ENCODE measurements at regions not wholly inside any gene's neighbourhood (a gene's known extent, or its start where the extent isn't known, plus 50 kb on each side); places are given as distances from the start of the nearest gene placed in this dataset.

- intact Hi-C loops (cut with micrococcal nuclease) = no loop called here
- H3K27ac Mint-ChIP-seq = peak overlapping the region; percentile 64
- H3K27me3 Mint-ChIP-seq = peaks cover 5% of the 10 kb centered on the region
These were observed 222.7 kb downstream of the ANKRD60 start for GRCh38 chr20:58005581-58006345.

GRCh38 chr20:58004900-58005299, 223.6 kb downstream of the ANKRD60 start:
- Mint-ChIP-seq H3K27ac (peak overlapping the region; percentile 64), H3K9me3 (no peaks in the 10 kb centered on the region), H3K4me3 (no peak overlapping the region), H3K4me1 (ENCODE audit: low read depth) (peaks cover 53% of the 10 kb centered on the region), H3K36me3 (ENCODE audit: low read depth) (no peaks in the 10 kb centered on the region), H3K27me3 (peaks cover 5% of the 10 kb centered on the region)
- intact Hi-C loops (cut with micrococcal nuclease) = no loop called here

More at GRCh38 chr20:58005581-58006345, 222.7 kb downstream of the ANKRD60 start:
- Mint-ChIP-seq H3K4me3 (no peak overlapping the region), H3K36me3 (ENCODE audit: low read depth) (no peaks in the 10 kb centered on the region), H3K4me1 (ENCODE audit: low read depth) (peaks cover 51% of the 10 kb centered on the region), H3K9me3 (no peaks in the 10 kb centered on the region)

- Mint-ChIP-seq H3K27me3 (peaks cover 5% of the 10 kb centered on the region), H3K4me3 (no peak overlapping the region), H3K9me3 (no peaks in the 10 kb centered on the region), H3K36me3 (ENCODE audit: low read depth) (no peaks in the 10 kb centered on the region), H3K4me1 (ENCODE audit: low read depth) (peaks cover 56% of the 10 kb centered on the region), H3K27ac (peak overlapping the region; percentile 37)
- intact Hi-C loops (cut with micrococcal nuclease) = no loop called here
These were observed 224.3 kb downstream of the ANKRD60 start for GRCh38 chr20:58004146-58004545.

DNA sequence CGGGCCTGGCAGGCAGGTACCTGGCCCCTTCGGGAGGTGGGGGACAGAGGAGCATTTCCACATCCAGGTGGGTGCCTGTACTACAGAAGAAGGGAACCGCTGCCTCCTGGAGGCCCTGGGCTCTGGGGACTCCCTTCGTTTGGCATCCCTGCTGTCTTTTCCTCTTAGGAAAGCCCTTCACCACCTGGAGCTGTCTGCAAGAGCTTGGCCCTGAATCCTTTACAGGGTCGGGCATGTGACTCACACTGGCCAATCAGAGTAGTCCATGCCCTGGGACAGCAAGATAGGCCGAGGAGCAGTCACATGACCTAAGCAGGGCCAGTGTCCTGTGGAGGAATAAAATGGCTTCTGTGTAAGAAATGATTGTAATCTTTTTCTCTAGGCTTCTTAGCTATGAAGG, 224.9 kb downstream of the ANKRD60 start:
- peaks cover 5% of the 10 kb centered on the region for H3K27me3 Mint-ChIP-seq
- no peaks in the 10 kb centered on the region for H3K36me3 Mint-ChIP-seq (ENCODE audit: low read depth)
- H3K4me1 Mint-ChIP-seq (ENCODE audit: low read depth) = peaks cover 63% of the 10 kb centered on the region

GRCh38 chr20:58002901-58003300, 225.6 kb downstream of the ANKRD60 start:
- Mint-ChIP-seq H3K27ac (no peak overlapping the region), H3K9me3 (no peaks in the 10 kb centered on the region), H3K4me1 (ENCODE audit: low read depth) (peaks cover 69% of the 10 kb centered on the region), H3K27me3 (peaks cover 5% of the 10 kb centered on the region), H3K36me3 (ENCODE audit: low read depth) (no peaks in the 10 kb centered on the region), H3K4me3 (no peak overlapping the region)
- intact Hi-C loops (cut with micrococcal nuclease) = no loop called here

More for the DNA sequence above, 224.9 kb downstream of the ANKRD60 start:
- Mint-ChIP-seq H3K27ac (peak overlapping the region; percentile 37), H3K9me3 (no peaks in the 10 kb centered on the region), H3K4me3 (no peak overlapping the region)
- intact Hi-C loops (cut with micrococcal nuclease) = no loop called here

DNA sequence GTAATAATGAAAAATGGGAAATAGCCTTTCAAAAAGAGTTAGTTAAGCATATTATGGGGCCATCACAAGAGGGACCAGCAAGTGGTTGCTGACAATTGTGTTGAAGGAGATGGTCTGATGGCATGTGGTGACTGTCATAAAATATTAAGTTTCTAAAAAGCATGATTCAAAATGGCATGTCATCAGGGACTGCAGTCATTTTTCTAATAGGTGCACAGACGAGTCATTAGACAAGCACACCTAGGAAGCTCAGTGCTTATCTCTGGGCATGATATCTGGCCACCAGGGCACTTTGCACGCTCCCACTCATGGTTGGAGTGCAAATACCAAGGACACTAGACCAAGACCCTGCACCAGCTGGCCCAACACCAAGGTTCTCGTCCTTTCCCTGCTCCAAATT, 226.5 kb downstream of the ANKRD60 start:
- Mint-ChIP-seq H3K27ac (no peak overlapping the region), H3K36me3 (ENCODE audit: low read depth) (no peaks in the 10 kb centered on the region), H3K9me3 (no peaks in the 10 kb centered on the region), H3K27me3 (peaks cover 6% of the 10 kb centered on the region), H3K4me1 (ENCODE audit: low read depth) (peaks cover 69% of the 10 kb centered on the region), H3K4me3 (no peak overlapping the region)
- intact Hi-C loops (cut with micrococcal nuclease) = no loop called here

DNA sequence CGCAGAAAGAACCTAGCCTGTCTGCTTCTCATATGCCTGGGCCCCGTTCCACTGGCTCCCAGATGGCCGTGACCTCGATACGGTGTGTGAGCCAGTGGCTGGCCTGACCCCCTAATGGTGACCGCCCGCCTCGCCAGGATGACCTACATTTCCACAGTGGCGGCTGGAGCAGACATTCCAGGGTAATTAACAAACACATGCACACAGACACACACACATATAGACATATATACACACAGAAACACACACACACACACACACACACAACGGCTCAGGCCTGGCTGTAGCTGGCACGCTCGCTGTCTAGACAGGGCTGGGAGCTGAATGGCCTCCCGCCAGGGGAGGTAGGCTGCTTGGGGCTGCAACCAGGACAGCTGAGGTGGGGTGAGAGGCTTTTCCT, 227.1 kb downstream of the ANKRD60 start:
- no peak overlapping the region for H3K27ac Mint-ChIP-seq
- no peaks in the 10 kb centered on the region for H3K36me3 Mint-ChIP-seq (ENCODE audit: low read depth)
- H3K9me3 Mint-ChIP-seq = no peaks in the 10 kb centered on the region
- intact Hi-C loops (cut with micrococcal nuclease) = no loop called here
- H3K4me1 Mint-ChIP-seq (ENCODE audit: low read depth) = peaks cover 69% of the 10 kb centered on the region
- H3K4me3 Mint-ChIP-seq = no peak overlapping the region
- peaks cover 5% of the 10 kb centered on the region for H3K27me3 Mint-ChIP-seq

- no peaks in the 10 kb centered on the region for H3K36me3 Mint-ChIP-seq (ENCODE audit: low read depth)
- no peaks in the 10 kb centered on the region for H3K9me3 Mint-ChIP-seq
- H3K27ac Mint-ChIP-seq = peak overlapping the region; percentile 87
- H3K4me1 Mint-ChIP-seq (ENCODE audit: low read depth) = peaks cover 69% of the 10 kb centered on the region
- intact Hi-C loops (cut with micrococcal nuclease) = no loop called here
- H3K4me3 Mint-ChIP-seq = no peak overlapping the region
- H3K27me3 Mint-ChIP-seq = peaks cover 5% of the 10 kb centered on the region
These were observed 227.6 kb downstream of the ANKRD60 start for GRCh38 chr20:58000861-58001260.

DNA sequence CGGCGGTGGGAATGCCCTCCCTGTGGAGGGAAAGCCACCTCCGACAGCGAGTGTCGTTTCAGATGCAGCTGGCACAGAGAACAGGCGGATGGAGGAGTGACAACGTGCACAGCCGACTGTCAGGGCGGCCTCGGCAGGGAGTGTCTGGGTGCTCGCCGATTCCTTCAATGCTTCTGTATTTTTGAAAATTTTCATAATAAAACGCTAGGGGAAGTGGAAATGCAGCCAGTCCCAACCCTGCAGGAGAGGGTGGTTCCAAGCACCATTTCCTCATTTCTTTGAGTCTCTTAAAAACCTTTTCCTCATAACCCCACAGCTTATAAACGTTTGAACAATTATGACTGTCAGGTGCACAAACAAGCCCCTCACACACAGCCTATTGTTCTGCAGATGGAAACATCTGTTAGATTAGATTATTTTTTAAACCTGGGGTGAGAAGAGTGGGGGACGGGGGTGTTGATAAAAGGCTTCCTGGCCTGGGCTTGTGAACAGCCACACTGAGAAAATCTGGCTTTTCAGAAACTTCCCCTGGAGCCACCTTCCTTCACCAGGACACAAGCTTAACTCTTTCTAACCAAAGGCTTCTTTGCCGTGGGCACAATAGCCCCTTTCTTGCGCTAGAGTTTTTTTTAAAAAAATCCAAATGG, 228.9 kb downstream of the ANKRD60 start:
- Mint-ChIP-seq H3K27me3 (peaks cover 3% of the 10 kb centered on the region), H3K27ac (peak overlapping the region; percentile 87), H3K36me3 (ENCODE audit: low read depth) (no peaks in the 10 kb centered on the region), H3K9me3 (no peaks in the 10 kb centered on the region), H3K4me1 (ENCODE audit: low read depth) (peaks cover 63% of the 10 kb centered on the region), H3K4me3 (peak overlapping the region; percentile 46)
- intact Hi-C loops (cut with micrococcal nuclease) = no loop called here

DNA sequence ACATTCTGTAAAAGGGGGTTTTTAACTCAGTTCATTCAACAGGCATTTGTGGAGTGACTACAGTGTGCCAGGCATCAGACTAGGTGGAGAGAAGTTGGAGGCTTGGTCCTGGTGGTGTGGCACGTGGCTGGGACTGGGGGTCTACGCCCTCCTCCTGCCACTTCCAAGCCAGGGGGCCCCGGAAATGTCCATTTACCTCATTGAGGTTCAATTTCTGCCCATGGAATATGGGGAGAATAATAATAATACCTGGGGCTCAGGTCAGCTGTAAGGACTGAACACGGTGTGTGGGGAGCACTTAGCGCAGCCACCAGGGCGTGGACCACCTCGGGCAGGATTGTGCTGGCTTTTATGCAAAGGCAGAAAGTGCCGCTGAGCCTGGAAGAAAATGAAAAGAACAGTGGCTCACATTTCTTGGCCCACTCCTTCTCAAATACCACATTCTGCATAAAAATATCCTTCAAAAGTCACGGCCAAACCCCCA, 229.4 kb downstream of the ANKRD60 start:
- Mint-ChIP-seq H3K36me3 (ENCODE audit: low read depth) (no peaks in the 10 kb centered on the region), H3K4me3 (peak overlapping the region; percentile 46), H3K27me3 (peaks cover 2% of the 10 kb centered on the region), H3K9me3 (no peaks in the 10 kb centered on the region), H3K4me1 (ENCODE audit: low read depth) (peaks cover 58% of the 10 kb centered on the region), H3K27ac (peak overlapping the region; percentile 87)
- intact Hi-C loops (cut with micrococcal nuclease) = no loop called here

- H3K9me3 Mint-ChIP-seq = no peaks in the 10 kb centered on the region
- H3K4me3 Mint-ChIP-seq = no peak overlapping the region
- peaks cover 2% of the 10 kb centered on the region for H3K27me3 Mint-ChIP-seq
- H3K36me3 Mint-ChIP-seq (ENCODE audit: low read depth) = no peaks in the 10 kb centered on the region
- peak overlapping the region; percentile 87 for H3K27ac Mint-ChIP-seq
- peaks cover 57% of the 10 kb centered on the region for H3K4me1 Mint-ChIP-seq (ENCODE audit: low read depth)
- intact Hi-C loops (cut with micrococcal nuclease) = no loop called here
These were observed 230.2 kb downstream of the ANKRD60 start for GRCh38 chr20:57998276-57998675.

DNA sequence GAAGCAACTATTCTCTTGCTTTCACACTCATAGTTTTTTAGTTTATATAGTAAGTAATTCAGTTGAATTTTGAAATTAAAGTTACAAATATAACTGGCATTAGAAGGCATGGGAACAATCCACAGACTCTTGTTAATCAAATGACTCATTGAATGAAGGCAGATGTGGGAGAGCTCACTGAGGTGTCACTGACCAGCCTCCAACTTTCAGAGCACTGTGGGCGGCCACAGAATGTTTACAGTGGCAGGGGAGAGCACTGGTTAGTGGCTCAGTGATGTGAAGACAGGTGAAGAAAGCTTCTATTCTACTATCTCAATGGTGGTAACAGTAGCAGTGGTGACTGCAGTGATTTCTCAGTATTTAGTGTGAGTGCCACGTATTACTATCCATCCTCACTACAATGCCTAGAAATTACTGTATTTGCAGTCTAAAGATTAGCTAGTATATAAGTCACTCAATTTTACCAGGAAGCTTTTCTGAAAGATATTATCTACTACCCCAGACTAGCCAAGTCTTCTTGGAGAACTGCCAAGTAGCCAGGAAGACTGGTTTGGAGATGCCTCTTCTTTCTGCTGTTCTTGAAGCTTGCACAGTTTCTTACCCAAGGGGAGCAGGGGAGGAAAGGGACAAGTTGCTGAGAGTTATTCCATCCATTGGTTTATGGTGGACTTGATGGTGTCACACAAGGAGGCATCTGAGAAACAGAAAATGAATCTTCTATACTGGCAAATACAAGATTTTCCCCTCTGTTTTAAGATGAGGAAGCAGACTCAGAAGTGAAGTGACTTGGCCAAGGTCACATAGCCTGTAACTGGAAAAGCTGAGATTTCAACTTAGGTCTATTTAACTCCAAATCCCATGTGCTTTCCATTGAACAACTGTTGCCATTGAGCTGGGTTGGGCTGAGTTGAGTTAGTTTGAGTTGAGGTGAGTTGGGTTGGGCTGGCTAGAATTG, 231.2 kb downstream of the ANKRD60 start:
- no peaks in the 10 kb centered on the region for H3K9me3 Mint-ChIP-seq
- intact Hi-C loops (cut with micrococcal nuclease) = no loop called here
- peak overlapping the region; percentile 87 for H3K27ac Mint-ChIP-seq
- H3K4me3 Mint-ChIP-seq = no peak overlapping the region
- H3K36me3 Mint-ChIP-seq (ENCODE audit: low read depth) = no peaks in the 10 kb centered on the region
- H3K27me3 Mint-ChIP-seq = peaks cover 3% of the 10 kb centered on the region
- peaks cover 57% of the 10 kb centered on the region for H3K4me1 Mint-ChIP-seq (ENCODE audit: low read depth)

GRCh38 chr20:57996465-57996864, 232.0 kb downstream of the ANKRD60 start:
- H3K4me3 Mint-ChIP-seq = no peak overlapping the region
- intact Hi-C loops (cut with micrococcal nuclease) = no loop called here
- H3K4me1 Mint-ChIP-seq (ENCODE audit: low read depth) = peaks cover 52% of the 10 kb centered on the region
- H3K27ac Mint-ChIP-seq = peak overlapping the region; percentile 87
- peaks cover 8% of the 10 kb centered on the region for H3K27me3 Mint-ChIP-seq
- H3K9me3 Mint-ChIP-seq = no peaks in the 10 kb centered on the region
- H3K36me3 Mint-ChIP-seq (ENCODE audit: low read depth) = no peaks in the 10 kb centered on the region

Data from dendritic cell treated with granulocyte-macrophage colony-stimulating factor and Interleukin-4, amounts not matched to agents 40 ng/mL and 50 ng/mL, for 4 days (primary cell).